HG03575 (cell line): ENCODE measurements at regions not wholly inside any gene's neighbourhood (a gene's known extent, or its start where the extent isn't known, plus 50 kb on each side); places are given as distances from the start of the nearest gene placed in this dataset.

ENCODE experiments used
- ATAC-seq: cut with Tn5 transposase; IDR thresholded peaks from one replicate; pipeline ENCODE4 v1.9.1; 2021; ENCODE audit not compliant: unreplicated experiment, insufficient number of reproducible peaks, low FRiP score; ENCODE audit errors: extremely low read depth

DNA sequence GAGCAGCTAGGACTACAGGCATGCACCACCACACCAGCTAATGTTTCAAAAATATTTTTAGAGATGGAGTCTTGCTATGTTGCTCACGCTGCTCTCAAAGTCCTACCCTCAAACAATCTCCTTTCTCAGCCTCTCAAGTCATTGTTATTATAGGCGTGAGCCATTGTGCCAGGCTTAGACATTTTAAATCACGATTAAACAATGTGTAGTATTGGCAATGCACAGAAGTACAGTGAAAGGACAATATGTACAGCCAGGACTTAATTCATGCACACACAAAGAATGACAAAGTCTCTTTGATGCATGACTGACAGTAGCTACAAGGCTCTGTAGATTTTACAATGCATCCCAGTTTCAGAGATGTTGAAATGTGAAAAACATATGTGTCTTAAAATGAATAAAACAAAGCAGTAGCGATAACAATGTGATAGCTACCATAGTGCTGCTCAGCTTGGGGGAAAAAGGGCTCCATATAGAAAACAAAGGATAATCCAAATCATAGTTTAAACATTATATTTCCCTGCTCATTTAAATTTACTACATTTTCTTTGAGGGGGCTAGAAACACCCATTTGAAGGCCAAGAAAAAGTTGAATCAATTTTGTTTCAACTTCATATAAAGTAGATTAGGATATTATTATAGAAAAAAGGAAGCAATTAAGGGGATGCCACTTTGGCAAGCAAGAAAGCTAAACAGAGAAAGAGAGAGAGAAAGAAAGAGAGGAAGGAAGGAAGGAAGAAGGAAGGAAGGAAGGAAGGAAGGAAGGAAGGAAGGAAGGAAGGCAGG is 272.4 kb upstream of the SMIM31 start:
- no peak for ATAC-seq

DNA sequence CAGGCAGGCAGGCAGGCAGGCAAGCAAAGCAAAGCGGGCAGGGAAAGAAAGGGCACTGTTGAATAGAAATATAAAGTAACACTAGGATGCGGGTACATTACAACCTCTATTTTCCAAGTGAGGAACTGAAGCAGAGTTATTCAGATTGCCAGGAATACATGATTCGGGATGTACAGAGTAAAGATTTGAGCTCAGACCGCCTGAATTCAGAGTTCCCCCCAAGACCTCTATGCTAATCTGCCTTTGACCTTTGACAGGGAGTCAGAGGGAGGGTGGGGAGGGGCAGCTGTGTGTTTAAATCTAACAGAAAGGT is 271.9 kb upstream of the SMIM31 start:
- no peak for ATAC-seq

DNA sequence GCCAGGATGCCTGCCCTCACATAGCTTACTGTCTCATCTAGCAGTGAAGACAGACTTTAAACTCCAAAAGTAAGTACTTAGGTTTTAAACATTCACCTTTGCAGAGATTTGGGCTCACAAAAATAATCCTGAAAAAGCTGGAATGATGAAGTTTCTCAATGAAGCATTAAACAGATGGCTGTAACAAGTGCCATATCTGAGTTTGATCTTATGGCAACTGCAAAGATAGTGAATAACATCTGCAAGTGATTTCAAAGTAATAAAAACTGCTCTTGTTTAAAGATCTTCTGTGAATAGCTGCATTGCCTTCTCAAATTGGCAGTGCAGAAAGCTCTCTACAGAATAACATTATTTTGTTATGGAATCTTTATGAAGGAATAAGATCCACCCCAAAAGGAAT is 271.2 kb upstream of the SMIM31 start:
- ATAC-seq = no peak

DNA sequence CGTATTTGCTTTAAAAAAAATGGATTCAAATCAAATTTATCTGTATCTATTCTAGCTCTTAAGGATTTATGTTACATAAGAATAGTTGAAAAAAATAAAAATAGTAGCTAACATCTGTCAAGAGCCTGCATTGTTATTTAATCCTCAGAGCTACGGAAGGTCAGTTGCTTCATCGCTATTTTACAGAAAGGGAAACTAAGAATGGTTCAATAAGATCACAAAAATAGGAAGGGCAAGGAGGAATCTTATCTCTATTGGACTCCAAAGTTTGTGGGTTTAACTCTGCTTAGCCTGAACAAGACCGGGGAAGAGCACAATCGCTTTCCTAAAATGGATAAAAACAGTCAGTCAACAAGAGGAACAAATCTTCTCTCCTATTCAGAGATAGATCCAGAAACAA is 270.2 kb upstream of the SMIM31 start:
- ATAC-seq = no peak

DNA sequence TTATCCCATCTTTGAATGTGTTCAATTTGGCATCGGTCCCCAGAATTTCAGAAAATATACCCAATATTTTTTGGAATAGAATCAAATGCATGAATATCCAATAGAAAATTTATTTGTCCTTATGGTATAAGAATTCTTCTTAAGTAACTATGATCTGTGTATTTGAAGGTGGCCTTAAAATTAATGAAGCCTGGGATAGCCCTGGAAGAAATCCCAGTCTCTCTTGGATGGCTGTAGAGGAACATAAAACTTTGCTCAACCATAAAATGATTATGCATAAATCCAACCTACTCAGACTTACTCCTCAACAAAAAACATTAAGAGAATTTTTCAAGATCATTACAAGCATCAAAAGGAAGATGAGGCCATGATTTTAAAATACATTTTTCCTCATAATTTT is 269.4 kb upstream of the SMIM31 start:
- no peak for ATAC-seq

DNA sequence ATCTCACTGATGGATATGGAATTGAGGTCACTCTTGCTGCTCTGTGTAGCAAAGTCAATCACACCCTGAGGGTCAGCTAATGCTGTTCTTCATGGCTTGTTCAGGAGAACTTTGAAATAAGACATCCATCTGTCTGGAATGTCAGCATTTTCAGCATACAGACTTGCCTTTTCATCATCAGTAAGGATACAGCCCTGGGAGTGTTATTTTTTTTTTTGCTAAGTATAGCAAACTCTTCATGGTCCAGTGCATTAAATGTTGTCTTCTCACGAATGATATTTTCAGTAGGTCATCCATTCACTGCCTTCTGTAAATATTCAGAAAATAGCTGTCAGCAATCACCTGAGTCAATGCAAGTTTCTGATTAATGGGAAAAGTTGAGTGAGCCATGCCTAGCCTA is 268.8 kb upstream of the SMIM31 start:
- no peak for ATAC-seq

DNA sequence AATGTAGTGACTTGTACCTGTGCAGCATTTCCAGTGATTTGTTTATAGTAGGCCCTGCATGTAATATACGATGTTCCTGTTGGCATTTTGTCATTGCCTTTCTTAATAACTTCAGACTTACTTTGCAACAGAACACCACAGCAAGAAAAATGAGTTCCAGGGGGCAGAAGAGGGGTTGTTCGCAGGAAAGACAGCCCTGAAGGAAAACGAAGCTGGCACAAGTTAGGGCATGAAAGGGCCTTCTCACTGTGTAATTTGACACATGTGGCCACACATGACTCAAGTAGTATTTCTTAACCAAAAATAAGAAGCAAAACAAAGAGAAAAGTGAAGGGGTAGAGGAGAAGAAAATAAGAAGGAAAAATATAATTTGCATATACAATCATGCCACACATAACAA is 265.8 kb upstream of the SMIM31 start:
- ATAC-seq = no peak

DNA sequence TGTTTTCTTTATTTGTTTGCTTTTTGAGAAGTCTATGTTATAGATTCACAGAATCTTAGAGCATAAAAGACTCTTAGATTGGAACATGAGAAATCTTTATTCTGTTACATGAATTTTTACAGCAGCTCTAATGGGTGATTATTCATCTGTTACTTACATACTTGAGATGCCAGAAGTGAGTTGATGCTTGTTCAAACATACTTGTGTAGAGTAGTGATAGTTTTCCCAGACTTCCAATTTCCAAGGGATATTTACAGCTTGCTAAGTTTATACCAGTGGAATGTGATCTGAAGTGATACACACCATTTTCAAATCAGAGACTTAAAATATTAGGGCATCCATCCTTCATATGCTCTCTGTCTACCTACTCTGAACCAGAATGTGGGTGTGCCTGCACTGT is 252.9 kb upstream of the SMIM31 start:
- no peak for ATAC-seq

DNA sequence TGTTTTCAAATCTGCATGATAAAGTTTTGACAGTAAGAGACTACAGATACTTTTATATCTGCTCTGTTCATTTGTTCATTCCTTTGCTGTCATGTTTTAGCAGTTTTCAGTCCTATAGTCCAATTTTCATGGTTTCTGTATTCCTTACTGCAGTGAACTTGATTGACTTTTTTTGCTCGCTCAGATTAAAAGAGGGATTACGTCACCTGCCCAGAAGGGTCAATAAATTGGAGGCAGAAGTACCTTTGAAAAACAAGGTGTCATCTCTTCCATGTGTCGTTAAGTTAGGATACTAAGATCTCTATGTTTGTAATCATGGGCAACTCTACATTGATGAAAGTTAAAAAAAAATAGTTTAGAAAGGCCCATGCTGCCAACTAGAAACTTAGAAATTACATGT is 250.1 kb upstream of the SMIM31 start:
- no peak for ATAC-seq

DNA sequence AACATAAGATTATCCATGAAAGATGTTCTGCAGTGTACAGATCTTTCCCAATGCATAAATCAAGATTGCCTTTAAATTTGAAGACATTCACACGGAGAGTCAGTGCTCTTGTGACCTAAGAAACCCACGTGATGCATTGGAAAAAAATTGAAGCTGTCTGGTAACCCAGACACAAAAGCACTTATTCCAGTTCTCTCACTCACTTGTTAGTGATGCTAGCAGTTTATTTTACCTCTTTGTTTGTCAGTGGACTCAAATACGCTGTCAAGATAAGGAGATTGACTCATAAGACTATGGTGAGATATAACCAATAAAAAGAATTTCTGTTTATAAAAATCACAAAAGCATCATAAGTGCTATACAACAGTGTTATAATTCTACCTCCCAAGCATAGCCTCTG is 245.8 kb upstream of the SMIM31 start:
- no peak for ATAC-seq

DNA sequence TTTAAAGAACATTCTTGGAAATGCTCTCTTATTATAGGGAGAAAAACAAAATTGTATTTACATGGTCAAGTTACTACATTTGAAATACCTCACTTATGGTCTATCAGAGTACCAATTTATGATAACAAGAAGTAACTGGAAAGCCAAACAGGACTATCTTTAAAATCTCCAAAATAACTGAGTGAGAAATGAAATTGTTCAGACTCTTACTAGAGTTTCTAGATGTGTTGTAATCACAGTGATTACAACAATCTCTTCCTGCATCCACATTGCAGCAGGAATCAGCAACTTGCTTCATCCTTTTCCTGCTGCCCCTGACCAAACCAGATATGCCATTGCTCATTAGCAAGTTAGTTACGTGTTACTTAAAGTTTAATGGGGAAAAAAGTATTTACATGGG is 245.2 kb upstream of the SMIM31 start:
- no peak for ATAC-seq

DNA sequence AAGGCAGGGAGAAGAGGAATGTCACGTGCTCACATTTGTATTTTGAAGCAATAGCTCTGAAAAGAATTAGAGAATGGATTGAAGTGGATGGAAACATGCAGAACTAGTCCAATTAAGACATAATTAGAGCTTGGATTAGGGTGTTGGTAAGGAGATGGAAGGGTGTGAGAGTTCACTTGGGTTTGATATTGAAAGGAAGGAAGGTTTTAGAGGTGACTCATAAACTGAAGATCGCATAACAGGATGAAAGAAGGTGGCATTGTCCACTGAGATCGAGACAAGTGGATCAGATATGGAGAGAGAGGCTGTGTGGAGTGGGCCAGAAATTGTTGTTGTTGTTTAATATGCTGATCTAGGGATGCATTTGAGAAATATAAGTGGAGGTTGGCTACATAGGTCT is 244.0 kb upstream of the SMIM31 start:
- no peak for ATAC-seq

DNA sequence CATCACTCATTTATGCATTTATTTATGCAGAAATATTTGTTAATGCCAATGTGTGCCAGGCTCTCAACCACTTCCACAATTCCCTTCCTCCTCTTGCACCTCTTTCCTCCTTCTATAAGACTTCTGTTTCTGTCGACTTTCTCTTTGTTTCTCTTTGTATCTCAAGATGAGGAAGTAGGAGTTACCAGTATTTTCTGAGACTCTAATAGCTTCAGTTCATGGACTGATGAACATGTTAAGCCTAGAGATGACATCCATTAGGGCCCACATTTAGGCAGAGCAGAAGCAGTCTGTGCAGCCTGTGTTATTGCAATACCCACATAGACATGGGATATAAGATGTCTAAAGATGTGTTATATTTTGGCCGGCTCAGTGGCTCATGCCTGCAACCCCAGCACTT is 241.8 kb upstream of the SMIM31 start:
- no peak for ATAC-seq

DNA sequence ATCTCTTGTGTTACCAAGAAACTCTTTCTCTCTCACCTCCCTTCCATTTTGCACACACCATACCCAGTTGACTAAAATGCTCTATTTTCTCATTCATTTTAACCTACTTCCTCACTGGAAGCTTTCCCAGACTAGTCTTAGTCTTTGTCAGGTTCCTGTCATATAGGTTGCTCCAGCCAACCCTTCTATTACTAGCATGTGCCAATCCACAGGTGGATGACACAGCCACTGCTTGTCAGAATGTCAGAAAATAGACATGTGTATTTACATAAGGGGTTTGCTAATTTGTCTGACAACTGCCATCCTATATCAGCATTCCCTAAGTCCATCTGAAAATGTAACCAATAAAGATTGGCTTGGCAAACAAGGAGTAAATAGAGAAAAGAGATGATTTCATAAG is 239.2 kb upstream of the SMIM31 start:
- ATAC-seq = no peak

DNA sequence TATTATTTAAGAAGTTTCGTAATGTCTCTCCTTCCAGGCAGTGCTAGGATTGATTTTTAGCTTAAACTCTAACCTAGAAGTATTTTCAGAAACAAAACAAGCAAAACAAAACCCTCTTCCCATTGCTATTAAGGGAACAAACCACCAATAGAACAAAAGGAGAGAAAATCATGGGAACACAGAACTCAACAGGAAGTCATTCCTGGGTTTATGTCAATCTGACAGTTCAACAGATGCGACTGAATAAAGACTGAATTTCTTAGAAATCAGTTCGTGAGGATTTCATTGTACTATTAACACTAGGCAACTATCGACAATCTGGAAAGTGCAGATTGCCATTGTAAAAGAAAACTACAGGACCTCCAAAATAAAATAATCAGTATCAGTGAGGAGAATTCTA is 229.1 kb upstream of the SMIM31 start:
- no peak for ATAC-seq

DNA sequence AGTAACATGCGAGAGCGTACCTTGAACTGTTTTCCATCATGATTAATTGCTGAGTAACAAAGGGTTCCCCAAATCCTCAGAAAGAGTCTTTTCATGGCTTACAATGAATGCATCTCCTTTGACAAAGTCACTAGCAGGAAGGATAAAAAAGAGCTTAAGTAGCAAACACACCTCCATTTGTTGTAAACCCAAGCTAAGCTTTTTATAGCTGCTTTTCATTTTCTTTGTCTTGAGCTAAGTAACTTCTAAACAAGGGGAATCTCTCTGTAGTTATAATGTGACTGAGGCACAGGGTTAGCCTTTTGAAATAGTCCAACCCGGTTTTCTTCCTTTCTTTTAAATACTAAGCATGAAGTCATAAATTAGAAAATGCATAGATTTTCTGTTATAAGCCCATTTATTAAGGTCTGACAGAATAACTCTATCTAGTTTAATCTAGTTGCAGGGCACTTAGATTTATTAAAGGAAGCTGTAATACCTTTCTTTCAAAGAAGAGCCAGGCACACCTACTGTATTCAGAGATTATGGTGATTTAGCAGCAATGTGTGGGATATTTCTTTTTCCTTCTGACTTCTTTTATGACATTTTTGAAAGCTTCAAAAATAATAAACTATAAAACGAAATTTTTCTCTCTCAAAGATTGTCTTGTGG is 226.9 kb upstream of the SMIM31 start:
- ATAC-seq = no peak

DNA sequence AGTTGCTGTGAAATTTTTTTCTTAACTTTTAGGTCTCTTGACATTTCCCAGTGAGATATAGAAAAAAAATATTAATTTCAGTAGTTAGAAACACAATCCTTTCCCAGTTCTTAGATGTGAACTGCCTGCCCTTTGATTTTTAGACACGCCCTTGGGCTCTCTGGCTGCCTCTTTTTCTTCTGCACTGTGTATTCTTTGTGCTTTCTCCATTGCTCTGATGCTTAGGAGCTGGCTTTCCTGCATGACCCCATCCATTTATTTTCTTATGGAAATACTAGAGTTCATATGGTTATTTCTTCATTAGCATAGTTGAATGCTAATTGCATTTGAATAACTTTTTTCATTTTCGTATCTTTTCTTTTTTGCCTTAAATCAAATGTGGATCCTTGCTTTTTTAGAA is 224.9 kb upstream of the SMIM31 start:
- ATAC-seq = no peak

DNA sequence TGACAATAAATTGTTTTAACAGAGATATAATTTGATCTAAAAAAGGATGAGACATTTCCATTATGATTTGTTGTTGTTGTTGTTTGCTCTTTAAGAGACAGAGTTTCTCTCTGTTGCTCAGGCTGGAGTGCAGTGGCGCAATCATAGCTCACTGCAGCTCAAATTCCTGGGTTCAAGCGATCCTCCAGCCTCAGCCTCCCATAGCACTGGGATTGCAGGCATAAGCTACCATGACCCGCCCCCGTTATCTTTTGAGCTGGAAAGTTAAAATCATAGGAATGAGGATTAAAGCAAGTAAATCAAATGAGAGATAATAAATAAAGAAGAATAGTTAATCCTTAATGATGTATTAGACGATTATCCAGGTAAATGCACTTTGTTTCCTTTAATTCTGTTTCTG is 224.4 kb upstream of the SMIM31 start:
- no peak for ATAC-seq

DNA sequence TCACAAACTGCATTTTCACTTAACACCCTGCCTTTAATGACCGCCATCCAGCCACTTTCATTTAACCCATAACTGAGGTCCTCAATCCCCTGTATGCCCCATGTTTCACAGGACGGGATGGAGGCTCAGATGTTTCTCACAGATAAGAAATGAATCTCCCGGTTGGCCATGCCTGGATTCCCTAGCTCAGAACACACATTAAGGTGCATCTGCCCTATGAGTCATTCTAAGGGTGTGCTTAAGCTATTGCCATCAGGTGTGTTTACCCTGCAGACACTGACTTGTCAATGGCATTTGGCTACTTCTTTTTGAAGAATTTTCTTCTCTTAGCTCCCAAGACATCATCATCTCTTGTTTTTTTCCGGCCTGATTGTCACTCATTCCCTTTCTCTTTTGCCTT is 222.6 kb upstream of the SMIM31 start:
- no peak for ATAC-seq

DNA sequence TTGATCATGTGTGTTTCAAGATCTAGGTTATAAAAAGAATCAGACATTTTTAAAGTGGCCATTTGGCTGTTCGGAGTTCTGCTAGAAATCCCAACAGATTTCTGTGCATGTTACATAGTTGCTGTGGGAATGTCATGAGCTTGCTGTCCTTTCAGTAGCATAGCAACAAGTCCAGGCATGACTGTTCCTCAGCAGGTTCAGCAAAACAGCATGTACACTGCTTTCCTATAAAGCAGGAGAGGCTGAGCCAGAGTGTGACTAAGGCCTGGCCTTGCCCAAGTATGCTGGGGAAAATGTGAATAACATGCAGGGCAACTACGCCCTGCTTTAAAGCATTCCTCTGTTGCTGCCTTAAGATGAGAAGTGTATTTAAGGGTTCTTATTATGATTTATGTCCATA is 217.1 kb upstream of the SMIM31 start:
- no peak for ATAC-seq

DNA sequence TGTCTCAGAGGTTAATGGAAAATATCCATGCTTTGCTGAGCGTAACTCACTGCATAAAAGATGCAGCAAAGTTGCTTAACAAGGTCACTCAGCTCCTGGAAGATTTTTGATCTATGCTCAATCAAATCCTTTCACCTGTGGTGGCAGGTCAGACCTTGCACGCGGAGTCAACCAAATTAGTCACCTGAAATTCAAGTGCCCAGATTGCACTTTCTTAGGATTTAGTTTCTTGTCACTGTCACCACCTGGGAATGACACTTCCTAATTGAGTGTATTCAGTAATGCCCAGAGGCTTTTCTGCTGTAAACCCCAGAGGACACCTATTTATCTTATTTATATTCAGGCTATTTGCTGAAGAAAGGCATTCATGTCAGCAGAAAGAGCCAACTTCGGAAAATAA is 215.8 kb upstream of the SMIM31 start:
- no peak for ATAC-seq
